ENCODE measurements at regions not wholly inside any gene's neighbourhood (a gene's known extent, or its start where the extent isn't known, plus 50 kb on each side); places are given as distances from the start of the nearest gene placed in this dataset.

DNA sequence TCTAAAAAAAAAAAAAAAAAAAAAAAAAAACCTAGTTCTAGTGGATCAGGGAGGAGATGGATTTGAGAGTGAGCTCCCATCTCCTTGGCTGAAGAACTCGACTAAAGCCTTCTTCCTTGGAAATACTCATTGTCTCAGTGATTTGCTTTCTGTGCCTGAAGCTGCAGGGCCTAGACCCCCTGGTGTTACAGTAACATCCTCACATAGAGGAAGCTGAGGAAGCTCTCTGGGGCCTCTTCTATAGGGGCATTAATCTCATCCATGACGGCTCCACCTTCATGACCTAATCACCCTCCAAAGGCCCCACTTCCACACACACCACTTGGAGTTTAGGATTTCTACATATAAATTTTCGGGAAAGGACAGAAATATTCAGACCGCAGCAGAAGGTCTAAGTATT lies 95.9 kb upstream of the ETS2 start:
- DNase-seq (ENCODE audit: low read depth), result no peak

DNA sequence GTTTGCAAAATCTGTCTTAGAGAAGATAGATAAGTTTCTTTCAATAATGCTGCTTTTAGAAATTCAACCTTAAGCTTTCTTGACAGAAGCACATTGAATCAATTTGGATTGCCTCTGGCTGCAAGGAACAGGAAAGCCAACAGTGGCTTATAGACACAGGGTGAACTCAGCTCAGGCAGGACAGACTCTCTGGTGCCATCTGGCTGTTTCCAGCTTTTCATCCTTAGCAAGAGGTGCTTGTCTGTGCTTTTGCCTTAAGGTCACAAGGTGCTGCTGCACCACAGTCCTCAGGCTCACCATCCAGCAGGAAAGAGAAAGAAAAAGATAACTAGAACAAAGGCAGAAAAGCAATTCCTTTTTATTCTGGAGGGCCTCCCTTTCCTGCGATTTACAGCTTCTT lies 93.7 kb upstream of the ETS2 start:
- DNase-seq (ENCODE audit: low read depth), result peak; percentile 15

DNA sequence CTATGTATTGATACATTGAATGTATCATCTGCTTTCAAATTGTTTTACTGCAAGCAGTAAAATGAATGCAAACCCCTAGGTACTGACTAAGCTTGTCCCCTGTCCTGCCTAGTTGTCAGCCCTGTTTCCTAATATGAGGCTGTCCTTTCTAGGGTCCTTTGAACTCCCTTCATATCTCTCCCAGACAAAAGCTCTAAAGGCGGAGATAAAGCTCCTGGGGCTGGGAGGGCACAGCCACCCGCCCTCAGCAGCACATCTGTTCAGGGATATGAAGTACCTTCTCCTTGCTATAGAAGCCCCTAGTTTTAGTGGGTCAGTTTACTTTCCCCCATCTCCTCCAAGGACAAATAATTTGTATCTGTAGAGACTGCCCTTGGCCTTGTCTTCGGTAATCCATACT lies 93.1 kb upstream of the ETS2 start:
- DNase-seq (ENCODE audit: low read depth), result no peak

DNA sequence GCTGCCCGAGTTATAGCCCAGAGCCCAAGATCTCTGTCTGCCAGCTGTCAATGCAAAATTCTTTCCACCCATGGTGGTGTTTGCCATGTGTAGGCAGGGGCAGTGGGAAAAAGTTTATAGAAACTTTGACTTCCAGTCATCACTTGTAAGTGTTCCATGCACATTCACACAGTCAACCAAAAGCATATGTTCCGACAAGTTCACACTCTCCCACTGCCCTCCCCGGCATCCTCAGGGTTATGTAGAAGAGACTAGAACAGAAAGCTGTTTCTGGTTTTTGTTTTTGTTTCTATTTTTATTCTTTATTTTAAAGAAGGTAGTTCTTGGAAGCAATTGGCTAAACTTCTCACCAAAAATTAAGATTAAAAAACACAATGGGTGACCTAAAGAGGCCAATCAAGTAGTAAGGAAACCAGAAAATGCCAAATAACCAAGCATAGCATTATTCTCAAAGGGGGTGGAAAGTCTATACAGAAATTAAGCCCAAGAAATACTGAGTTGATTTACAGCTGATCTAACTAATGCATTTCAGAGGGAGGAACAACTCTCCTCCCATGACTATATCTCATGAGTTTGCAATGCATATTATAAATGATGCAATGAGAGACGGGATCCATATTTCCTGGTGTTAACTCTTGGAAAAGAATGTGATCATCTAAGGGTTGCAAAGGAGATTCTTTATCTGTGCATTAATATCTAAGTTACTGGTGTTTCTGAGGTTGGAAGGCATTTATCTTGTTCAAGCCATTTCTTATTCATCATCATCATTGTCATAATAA lies 91.5 kb upstream of the ETS2 start:
- DNase-seq (ENCODE audit: low read depth), result no peak

DNA sequence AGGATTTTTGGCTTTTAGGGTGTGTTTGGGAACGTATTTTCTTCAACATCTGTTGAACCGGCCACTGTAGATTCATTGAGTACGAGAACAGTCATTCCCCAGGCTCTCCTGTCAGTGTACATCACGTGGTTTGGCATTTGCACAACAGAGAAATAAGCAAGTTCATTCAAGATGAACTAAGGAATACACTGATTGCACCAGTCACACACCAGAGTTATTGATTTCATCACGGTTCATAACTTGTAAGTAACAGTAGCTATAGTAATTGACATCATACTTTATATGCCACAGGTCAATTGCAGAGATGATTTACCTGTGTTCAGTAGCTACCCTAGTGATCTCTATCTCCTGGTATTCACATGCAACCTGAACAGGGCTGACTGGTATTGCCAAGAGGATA lies 90.7 kb upstream of the ETS2 start:
- no peak for DNase-seq (ENCODE audit: low read depth)

DNA sequence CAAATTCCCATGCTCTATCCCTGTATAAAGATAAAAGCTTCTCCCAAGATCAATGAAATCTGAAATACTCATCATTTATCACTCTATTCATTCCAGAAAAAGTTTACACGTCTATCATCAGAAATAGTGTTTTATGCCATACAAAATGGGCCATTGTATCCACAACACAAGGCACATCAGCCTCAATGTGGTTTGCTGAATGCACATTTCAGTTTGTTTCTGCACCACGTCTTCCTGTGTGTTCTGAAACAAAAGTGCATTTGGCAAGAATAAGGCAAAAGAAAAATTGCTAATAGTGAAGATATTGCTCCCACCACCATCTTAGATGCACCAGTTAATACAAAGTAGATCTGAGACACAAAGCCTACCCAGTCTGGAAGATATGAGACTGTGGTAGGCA lies 89.6 kb upstream of the ETS2 start:
- no peak for DNase-seq (ENCODE audit: low read depth)

DNA sequence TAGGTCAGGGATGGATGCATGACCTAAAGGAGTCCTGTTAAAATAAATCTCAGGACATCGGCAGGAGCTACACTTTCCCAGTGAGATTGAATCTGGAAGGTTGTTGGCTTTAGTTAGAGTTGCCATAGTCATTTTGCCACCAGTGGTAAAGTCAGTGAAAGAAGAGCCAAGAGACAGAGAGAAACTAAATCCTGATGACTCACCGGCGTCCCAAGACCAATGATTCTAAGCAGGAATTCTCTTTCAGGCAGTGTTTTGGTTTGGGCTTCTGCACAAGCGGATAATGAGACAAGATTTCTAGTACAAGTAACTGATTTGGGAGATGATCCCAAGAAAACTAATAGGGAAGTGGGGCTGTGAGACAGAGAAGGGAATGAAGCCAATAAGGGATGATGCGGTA lies 88.8 kb upstream of the ETS2 start:
- no peak for DNase-seq (ENCODE audit: low read depth)

DNA sequence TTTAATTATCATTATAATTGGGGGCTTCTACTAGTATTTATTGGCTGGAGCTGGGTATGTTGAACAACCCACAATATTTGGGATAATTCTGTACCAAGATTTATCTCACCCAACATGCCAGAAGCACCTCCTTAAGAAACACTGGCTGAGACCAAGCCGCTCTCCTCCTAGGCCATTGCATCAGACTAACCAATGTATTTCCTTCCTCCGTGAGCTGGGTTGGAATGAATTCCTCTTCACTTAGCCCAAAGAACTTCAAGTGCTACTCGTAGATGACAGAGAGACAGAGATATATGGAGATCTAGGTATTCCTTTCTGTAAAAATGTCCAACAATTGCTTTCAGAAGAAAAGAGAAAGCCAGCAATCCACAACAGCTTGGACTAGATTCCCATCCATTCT lies 87.2 kb upstream of the ETS2 start:
- no peak for DNase-seq (ENCODE audit: low read depth)

DNA sequence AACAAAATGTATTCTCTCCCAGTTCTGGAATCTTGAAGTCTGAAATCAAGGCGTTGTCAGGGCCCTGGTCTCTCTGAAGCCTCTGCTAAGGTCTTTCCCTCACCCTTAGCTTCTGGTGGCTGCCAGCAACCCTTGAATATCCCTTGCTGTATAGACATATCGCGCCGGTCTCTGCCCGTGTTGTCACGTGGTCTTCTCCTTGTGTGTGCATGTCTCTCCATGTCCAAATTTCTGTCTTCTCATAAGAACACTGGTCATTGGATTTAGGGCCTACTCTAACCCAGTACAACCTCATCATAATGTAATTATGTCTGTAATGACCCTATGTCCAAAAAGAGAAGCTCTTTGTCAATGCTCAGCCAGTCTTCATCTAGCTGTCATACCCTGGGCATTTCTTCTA lies 85.7 kb upstream of the ETS2 start:
- no peak for DNase-seq (ENCODE audit: low read depth)

DNA sequence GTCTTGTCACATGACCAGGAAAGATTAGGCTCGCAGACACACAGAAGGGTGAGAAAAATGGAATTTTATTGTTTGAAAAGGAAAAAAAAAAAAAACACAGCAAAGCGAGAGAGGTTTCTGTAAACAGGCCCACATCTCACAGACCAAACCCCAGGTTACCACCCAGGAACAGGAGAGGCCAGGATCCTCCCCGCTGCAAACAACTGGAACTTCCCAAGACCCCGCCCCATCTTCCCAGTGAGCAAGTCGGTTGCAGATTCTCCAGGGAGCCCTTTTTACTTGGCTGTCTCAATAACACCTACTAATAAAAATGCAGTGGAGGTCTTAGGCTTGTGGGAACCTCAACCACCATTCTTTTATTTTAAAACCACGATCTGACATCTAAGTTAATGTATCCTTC lies 84.7 kb upstream of the ETS2 start:
- DNase-seq (ENCODE audit: low read depth), result no peak

DNA sequence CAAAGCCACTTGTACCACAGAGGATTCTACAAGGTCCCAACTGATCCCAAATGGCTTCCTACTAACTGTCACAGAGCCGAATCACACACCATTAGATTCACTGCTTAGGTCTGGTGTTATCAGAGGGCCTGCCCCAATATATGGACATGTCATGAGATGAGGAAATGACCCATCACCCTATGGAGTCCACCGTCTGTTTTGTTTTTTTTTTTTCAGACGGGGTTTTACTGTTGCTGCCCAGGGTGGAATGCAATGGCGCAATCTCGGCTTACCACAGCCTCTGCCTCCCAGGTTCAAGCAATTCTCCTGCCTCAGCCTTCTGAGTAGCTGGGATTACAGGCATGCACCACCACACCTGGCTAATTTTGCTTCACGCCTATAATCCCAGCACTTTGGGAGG lies 83.8 kb upstream of the ETS2 start:
- DNase-seq (ENCODE audit: low read depth), result peak; percentile 22

DNA sequence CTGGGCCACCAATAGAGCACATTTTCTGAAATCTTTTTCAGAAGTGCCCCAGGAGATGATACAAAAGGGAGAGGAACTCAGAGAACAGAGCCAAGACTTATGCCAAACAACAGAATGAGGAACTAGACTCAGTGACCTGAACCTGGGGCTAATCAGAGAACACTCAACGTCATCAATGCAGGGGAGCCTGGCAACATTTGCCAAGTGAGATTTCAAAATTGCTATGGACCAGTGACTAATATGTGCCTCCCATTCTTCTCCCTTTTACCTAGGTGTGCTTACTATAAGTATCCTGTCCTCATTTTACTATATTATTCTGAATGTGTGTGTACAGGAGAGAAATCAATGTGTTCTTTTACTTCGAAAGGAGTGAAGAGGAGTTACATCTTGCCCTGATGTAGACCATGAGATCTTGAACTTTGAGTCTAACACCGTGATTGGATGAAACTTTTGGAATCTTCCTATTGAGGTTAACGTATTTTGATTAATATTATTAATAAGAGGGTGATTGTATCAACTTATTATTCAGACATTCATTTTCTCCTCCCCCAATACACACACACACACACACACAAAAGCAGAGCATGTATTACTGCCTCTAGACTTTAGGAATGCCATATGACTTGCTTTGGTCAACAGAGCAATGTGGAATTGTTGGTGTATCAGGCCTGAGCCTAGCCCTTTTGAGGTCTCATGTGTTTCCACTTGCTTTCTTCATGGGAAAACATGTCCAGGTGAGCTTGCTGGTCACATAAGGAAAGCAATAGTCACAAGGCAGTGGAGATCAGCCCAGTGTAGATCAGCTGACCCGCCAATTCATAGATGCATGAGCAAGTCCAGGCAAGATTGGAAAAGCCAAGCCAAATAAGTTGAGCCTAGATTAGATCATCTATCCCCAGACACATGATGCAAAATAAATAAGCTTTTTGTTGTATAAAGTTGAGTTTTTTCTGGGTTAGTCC lies 80.3 kb upstream of the ETS2 start:
- DNase-seq (ENCODE audit: low read depth), result no peak

DNA sequence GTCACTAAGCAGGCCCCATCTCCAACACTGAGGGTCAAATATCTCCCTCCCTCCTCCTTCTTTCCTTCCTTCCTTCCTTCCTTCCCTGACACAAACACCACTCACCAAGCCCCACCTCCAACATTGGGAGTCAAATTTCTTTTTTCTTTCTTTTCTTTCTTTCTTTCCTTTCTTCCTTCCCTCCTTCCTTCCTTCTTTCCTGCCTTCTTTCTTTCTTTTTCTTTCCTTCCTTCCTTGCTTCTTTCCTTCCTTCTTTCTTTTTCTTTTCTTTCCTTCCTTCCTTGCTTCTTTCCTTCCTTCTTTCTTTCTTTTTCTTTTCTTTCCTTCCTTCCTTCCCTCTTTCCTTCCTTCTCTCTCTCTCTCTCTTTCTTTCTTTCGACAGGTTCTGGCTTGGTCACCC lies 79.2 kb upstream of the ETS2 start:
- DNase-seq (ENCODE audit: low read depth), result no peak

DNA sequence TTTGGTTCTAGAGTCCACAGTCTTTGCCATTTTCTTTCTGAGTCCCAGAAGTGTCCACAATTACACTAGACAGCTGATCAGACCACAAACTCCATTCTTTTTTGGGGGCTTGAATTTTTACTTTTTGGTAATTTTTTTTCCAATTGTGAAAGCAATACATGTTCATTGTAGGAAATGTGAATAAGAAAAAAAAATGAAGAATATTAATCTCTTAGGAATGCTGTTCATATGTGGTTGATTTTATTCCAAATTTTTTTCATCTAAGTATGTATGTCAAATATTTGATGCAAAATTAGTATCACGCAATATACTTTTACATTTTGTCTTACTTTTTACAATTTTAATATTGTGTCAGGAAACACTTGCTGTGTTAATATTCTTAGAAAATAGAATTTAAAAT lies 76.4 kb upstream of the ETS2 start:
- no peak for DNase-seq (ENCODE audit: low read depth)

DNA sequence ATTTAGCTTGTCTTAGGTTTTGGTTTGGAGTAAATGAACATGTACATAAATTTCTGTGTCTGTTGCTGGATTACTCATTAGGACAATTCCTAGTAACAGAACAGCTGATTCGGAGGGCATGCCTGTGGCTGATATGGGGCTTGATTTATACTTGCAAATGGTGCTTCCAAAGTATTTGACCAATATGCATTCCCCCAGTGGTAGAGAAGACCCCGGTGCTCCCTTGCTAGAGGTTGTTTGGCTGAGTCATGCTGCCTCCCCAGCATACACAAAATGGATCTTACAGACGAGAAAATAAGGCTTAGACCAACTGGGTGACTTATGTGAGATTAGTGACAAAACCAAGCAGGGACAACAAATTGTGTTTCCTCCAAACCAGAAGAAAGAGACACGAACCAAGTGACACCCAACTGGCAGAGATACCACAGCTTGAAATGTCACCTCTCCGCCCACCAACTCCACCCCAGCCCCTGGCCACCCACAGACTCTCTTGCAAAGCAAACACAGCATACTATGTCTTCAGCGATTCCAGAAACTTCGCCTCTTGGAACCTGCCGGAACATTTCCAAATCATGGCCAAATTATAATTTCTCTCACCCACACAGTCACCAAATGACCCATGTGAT lies 75.9 kb upstream of the ETS2 start:
- no peak for DNase-seq (ENCODE audit: low read depth)

DNA sequence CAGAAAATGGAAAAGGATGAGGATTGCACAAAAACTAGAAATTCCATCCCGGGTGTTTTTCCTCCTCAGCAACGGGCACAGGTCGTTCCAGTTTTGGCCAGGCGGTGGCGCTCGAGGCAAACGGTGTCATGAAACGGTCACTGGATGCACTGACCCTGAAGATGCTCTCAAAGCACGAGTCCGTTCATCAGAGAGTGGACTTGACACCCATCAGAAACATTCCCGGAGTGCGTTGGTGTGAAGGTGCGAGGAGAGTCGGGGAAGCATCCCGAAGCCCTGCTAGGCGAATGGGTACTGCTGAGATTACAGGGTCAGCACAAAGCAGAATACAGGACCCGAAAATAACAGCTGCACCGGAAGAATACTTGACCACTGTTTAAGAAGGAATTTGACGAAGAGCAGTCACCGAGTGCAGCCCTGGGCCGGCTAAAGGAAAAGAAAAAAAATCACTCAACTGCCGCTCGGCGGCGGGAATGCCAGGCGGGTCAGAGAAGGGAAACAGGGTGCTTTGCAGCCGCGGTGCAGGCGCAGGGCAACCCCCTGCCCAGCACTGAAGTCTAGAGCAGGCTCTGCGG lies 71.7 kb upstream of the ETS2 start:
- DNase-seq (ENCODE audit: low read depth), result peak; percentile 24

DNA sequence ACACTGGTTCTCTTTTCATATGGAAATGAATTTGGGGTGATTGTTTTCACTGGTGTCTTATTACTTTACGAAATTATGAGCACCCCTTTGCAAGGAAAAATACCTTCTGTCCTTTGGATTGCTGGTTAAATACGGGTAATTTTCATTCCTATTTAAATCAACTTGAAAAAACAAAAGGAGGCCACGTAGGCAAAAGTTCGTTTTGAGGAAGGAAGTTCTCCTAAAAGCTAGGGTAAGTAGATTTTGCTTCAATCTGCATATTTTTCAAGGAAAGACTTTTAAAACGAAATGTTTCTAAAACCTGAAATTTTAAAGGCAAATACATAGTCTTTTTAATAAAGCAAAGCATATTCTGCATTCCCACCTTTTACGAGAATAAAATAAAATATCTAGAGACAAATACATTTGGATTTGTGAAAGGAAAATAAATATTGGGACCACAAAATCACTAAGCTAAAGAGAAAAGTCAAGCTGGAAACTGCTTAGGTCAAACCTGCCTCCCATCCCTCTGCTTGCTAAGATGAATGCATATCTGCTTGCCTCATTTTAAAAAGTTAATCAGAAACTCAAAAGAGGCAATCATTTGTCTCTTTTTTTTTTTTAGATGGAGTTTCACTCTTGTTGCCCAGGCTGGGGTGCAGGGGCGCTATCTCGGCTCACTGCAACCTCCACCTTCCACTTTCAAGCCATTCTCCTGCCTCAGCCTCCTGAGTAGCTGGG lies 70.9 kb upstream of the ETS2 start:
- DNase-seq (ENCODE audit: low read depth), result no peak

DNA sequence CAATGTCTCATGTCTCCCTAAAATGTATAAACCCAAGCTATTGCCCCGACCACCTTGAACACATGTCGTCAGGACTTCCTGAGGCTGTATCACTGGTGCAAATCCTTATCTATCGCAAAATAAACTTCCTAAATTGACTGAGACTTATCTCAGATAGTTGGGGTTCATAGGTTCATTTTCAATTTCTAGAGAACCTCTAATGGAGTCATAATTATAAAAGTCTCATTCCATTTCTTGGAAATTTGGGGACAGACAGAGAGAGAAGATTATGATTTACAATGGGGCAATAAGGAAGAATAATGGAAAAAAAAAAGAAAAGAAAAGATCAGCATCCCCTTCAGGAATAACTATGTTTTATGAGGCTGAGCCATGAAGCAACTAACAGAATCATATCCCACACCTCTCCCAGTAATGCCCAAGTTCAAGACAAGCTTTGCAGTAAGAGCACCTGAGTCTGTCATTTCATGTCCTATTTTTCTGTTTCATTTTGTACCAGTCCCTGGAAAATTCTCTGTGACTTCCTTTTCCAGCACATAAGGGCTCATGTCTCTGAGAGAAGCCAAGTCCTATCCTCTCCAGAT lies 70.0 kb upstream of the ETS2 start:
- no peak for DNase-seq (ENCODE audit: low read depth)

DNA sequence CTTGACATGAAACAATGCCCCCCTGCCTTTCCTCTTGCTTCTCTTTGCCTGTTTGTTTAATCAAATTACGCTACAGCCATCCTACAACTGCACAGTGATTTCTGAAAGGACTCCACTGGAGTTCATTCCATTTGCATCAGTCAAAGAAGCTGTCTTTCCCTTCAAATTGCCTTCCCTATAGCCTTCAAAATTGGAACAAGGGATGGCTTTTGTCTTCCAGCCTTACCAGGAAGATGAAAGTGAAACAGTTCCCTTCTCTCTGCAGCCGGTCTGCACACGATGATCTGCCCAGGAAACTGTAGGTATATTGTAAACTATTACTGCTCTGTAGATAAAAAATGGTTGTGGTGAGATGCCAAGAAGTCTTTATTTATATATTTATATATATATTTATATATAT lies 65.6 kb upstream of the ETS2 start:
- no peak for DNase-seq (ENCODE audit: low read depth)

DNA sequence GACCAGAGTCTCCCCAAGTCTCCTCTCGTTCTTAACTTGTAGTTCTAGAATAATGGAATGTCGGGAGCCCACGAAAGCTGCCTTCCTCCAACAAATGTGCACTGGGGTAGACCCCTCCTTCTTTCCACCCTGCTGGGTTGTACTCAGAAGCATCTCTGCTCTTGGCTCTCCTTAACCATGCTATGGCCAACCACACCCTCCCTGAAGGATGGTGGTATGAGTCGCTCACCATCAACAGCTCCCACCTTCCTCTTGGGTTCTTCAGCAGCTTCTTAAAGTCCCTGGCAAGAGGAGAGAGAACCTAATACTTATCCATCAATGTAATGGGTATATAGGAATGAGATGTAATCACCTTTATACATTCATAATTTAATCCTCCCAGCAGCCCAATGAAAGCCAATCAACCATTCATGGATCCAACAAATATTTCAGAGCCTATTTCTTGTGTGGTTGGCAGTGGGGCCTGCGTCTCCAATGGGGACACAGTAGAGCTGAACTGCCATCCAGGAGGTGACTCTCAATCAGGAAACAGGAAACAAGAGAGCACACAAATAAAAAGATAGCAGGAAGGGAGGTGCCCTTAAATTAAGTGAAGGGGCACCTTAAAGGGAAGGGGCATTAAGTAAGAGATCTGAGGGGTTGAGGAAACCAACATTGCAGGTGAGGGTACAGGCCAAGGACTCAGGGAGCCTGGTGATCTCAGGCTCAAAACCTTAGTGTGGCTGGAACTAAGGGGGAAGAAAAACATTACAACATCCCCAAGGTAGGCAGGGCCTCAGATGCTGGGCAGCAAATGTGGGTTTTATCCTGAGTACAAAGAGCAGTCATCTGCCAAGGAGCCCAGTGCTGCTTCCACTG lies 64.4 kb upstream of the ETS2 start:
- no peak for DNase-seq (ENCODE audit: low read depth)

DNA sequence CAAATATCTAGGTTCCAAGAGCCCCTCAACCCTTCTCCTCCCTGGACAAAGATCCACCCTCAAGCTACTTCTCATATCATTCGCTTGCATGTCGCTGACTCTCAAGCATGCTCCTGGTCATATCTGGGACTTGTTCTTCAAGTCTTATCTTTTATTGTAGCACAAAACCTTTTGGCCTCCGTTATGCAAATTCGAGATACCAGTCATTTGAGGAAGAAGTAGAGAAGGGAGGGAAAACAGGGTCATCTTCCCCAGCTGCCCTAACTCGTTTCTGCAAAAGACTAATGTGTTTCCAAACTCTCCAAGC lies 63.8 kb upstream of the ETS2 start:
- DNase-seq (ENCODE audit: low read depth), result no peak
